SK-N-SH (cell line): ENCODE measurements at regions not wholly inside any gene's neighbourhood (a gene's known extent, or its start where the extent isn't known, plus 50 kb on each side); places are given as distances from the start of the nearest gene placed in this dataset.

Source experiments
- CTCF ChIA-PET: fragments of 300-600, 350-600 bp; formaldehyde crosslinking; extraction: SDS; loops from one replicate; lab custom pipeline; 2021; lab: Yijun Ruan, JAX
- POLR2A ChIA-PET: fragments of 350-600 bp; sonication (Branson Sonifier 250); formaldehyde crosslinking; extraction: SDS; loops from one replicate; lab custom pipeline; 2020; ENCODE audit warnings: antibody characterized with exemption, inconsistent platforms; lab: Yijun Ruan, JAX
- DNase-seq: peaks from one replicate; pipeline ENCODE4 v3.0.0; 2012
- H2AFZ ChIP-seq: fragments of 200-600 bp; sonication (generic); 2 replicates; pipeline ENCODE4 v1.8.1; 2016; ENCODE audit warnings: antibody characterized with exemption, mild to moderate bottlenecking, low read depth
- H3F3A ChIP-seq: fragments of 200-600 bp; sonication (generic); replicated peaks from 2 replicates; pipeline ENCODE3; 2016; ENCODE audit warnings: antibody characterized with exemption, mild to moderate bottlenecking; ENCODE audit not compliant: insufficient read depth
- H3K27ac ChIP-seq, 2 experiments: fragments of 200-500 bp in 1 of 2; fragments of 200-600 bp in 1 of 2; sonication (Bioruptor generic) in 1 of 2; sonication (generic), shearing (Covaris generic) in 1 of 2; 2 replicates each; pipeline versions ENCODE4 v1.5.1 to v1.6.1; 2014 to 2016; ENCODE audit warnings: low read depth in 2 of 2, inconsistent platforms in 1 of 2, low read length in 1 of 2, mild to moderate bottlenecking in 1 of 2, mixed read lengths in 1 of 2
- H3K27me3 ChIP-seq: fragments of 200-600 bp; sonication (generic), shearing (Covaris generic); 2 replicates; pipeline ENCODE4 v1.6.1; 2016; ENCODE audit warnings: mixed run types; ENCODE audit not compliant: insufficient read depth
- H3K36me3 ChIP-seq, 2 experiments: fragments of 200-500 bp in 1 of 2; fragments of 200-600 bp in 1 of 2; sonication (Bioruptor generic) in 1 of 2; sonication (generic) in 1 of 2; replicated peaks in 1 of 2; 2 replicates each; pipeline versions ENCODE3 to v1.5.1; 2014 to 2016; ENCODE audit warnings: low read length in 1 of 2, mild to moderate bottlenecking in 1 of 2; ENCODE audit not compliant: insufficient read depth in 2 of 2, control insufficient read depth in 1 of 2
- H3K4me1 ChIP-seq, 2 experiments: fragments of 200-500 bp in 1 of 2; fragments of 200-600 bp in 1 of 2; sonication (Bioruptor generic) in 1 of 2; sonication (generic), shearing (Covaris generic) in 1 of 2; 2 replicates each; pipeline versions ENCODE4 v1.5.1 to v1.6.1; 2014 to 2016; ENCODE audit warnings: low read depth in 1 of 2, low read length in 1 of 2, mixed run types in 1 of 2; ENCODE audit not compliant: insufficient read depth in 2 of 2, control insufficient read depth in 1 of 2
- H3K4me2 ChIP-seq: fragments of 200-600 bp; sonication (generic), shearing (Covaris generic); 2 replicates; pipeline ENCODE4 v1.6.1; 2017; ENCODE audit warnings: mixed run types
- H3K4me3 ChIP-seq, 2 experiments: fragments of 200-500 bp in 1 of 2; fragments of 200-600 bp in 1 of 2; sonication (Bioruptor generic) in 1 of 2; sonication (generic), shearing (Covaris generic) in 1 of 2; 2 replicates each; pipeline versions ENCODE4 v1.5.1 to v1.8.1; 2014 to 2016; ENCODE audit warnings: low read depth in 2 of 2, inconsistent platforms in 1 of 2, low read length in 1 of 2, mild to moderate bottlenecking in 1 of 2, mixed read lengths in 1 of 2, moderate library complexity in 1 of 2
- H3K79me2 ChIP-seq: fragments of 200-600 bp; sonication (generic); 2 replicates; pipeline ENCODE4 v1.8.1; 2017; ENCODE audit warnings: mild to moderate bottlenecking; ENCODE audit not compliant: insufficient read depth
- H3K9ac ChIP-seq: fragments of 200-600 bp; sonication (generic); 2 replicates; pipeline ENCODE4 v1.6.1; 2017; ENCODE audit warnings: mixed run types
- H3K9me2 ChIP-seq: fragments of 200-600 bp; sonication (generic); 2 replicates; pipeline ENCODE4 v1.6.1; 2017; ENCODE audit warnings: mixed run types
- H3K9me3 ChIP-seq: fragments of 200-600 bp; sonication (generic); 2 replicates; pipeline ENCODE4 v1.6.1; 2017; ENCODE audit warnings: mixed run types, mild to moderate bottlenecking, moderate library complexity
- H4K20me1 ChIP-seq: fragments of 200-600 bp; sonication (generic); 2 replicates; pipeline ENCODE4 v1.6.1; 2017; ENCODE audit warnings: mild to moderate bottlenecking, mixed run types; ENCODE audit not compliant: insufficient read depth
- FOXM1 ChIP-seq: IDR thresholded peaks from 2 replicates; pipeline ENCODE4 v1.4.0; 2012; ENCODE audit warnings: low read depth, mild to moderate bottlenecking
- GATA2 ChIP-seq: sonication (generic); formaldehyde crosslinking; IDR thresholded peaks from 2 replicates; pipeline ENCODE4 v1.5.0; 2020; ENCODE audit warnings: mild to moderate bottlenecking, missing genetic modification reagents
- MEF2A ChIP-seq: IDR thresholded peaks from 2 replicates; pipeline ENCODE4 v1.4.0; 2012; ENCODE audit warnings: low read depth, borderline replicate concordance
- MXI1 ChIP-seq: IDR thresholded peaks from 2 replicates; pipeline ENCODE4 v1.6.1; 2012; ENCODE audit warnings: mild to moderate bottlenecking, low read depth, low read length, improper control_type of control experiment
- NFIC ChIP-seq: IDR thresholded peaks from 2 replicates; pipeline ENCODE4 v1.4.0; 2012; ENCODE audit warnings: borderline replicate concordance
- NRF1 ChIP-seq: IDR thresholded peaks from 2 replicates; pipeline ENCODE4 v1.6.1; 2012; ENCODE audit warnings: low read depth, mild to moderate bottlenecking, low read length
- POLR2AphosphoS5 ChIP-seq: IDR thresholded peaks from 2 replicates; pipeline ENCODE4 v1.6.1; 2012; ENCODE audit warnings: low read depth, low read length
- RCOR1 ChIP-seq: fragments of 150-350 bp; IDR thresholded peaks from 2 replicates; pipeline ENCODE4 v1.6.1; 2017; ENCODE audit warnings: antibody characterized with exemption, low read length
- SMC3 ChIP-seq: IDR thresholded peaks from 2 replicates; pipeline ENCODE4 v1.6.1; 2012; ENCODE audit warnings: low read depth, low read length, improper control_type of control experiment
- TAF1 ChIP-seq: IDR thresholded peaks from 2 replicates; pipeline ENCODE4 v1.6.1; 2012; ENCODE audit warnings: low read depth, mild to moderate bottlenecking, low read length, moderate library complexity, borderline replicate concordance
- TEAD4 ChIP-seq: IDR thresholded peaks from 2 replicates; pipeline ENCODE4 v1.4.0; 2012; ENCODE audit warnings: mild to moderate bottlenecking, borderline replicate concordance; ENCODE audit not compliant: insufficient read depth
- WGBS: methylation state at CpG from one replicate; pipeline ENCODE4 v1.1.6; 2017; ENCODE audit warnings: low lambda C conversion rate; 5-methylcytosine and 5-hydroxymethylcytosine counted together
- TF ChIP-seq, protein P1 (sequence below): IDR thresholded peaks from 2 replicates; pipeline ENCODE4 v1.4.0; 2012; ENCODE audit warnings: low read depth, borderline replicate concordance
- TF ChIP-seq, protein P2 (sequence below): IDR thresholded peaks from 2 replicates; pipeline ENCODE4 v1.6.1; 2012; ENCODE audit warnings: mild to moderate bottlenecking, low read depth, low read length, moderate library complexity
- TF ChIP-seq, protein P3 (sequence below): fragments of 150-350 bp; IDR thresholded peaks from 2 replicates; pipeline ENCODE4 v1.6.1; 2017; ENCODE audit warnings: antibody characterized with exemption, low read length, low read depth, borderline replicate concordance
- TF ChIP-seq, protein P4 (sequence below): IDR thresholded peaks from 2 replicates; pipeline ENCODE4 v1.4.0; 2012; ENCODE audit warnings: low read depth
- TF ChIP-seq, protein P5 (sequence below): fragments of 200-600 bp; sonication (generic); IDR thresholded peaks from 2 replicates; pipeline ENCODE4 v1.6.1; 2017; ENCODE audit warnings: antibody characterized with exemption, mild to moderate bottlenecking, moderate library complexity

DNA sequence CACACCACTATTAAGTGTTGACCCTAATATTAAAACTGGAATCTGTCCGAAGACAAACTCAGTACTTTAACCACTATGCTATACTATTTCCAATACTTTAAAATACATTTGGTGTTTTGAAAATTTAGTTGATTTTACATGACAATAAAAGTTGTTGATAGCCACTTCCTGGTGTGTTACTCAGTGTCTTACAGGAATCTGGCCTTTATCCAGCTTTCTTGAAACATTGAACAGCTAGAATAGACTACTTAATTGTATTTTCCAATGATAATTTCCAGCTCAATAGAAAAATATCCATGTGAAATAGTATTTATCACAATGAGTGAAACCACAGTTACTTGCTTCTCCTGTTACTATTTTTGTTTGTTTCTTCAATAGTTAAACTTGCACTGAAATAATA is 369.6 kb upstream of the ADGRL4 start:
- Histone ChIP-seq H3K9me3 (no peaks in the 10 kb centered on the region), H3K9ac (no peak overlapping the region)
- POLR2A ChIA-PET, result no interaction called here

More for the DNA sequence above, 369.6 kb upstream of the ADGRL4 start:
- Histone ChIP-seq H3K4me3 (no peak overlapping the region), H2AFZ (no peak overlapping the region), H4K20me1 (no peaks in the 10 kb centered on the region), H3K27me3 (no peaks in the 10 kb centered on the region), H3K36me3 (no peaks in the 10 kb centered on the region), H3K79me2 (no peaks in the 10 kb centered on the region), H3K4me2 (no peak overlapping the region), H3K27ac (no peak overlapping the region), H3K4me1 (peaks cover 0 to 11% of the 10 kb centered on the region in 2 experiments; a peak in 1 of 4 replicates), H3F3A (no peaks in the 10 kb centered on the region), H3K9me2 (no peaks in the 10 kb centered on the region)
- WGBS, result 90% methylated on average over 1 of the region's 1 CpG
- CTCF ChIA-PET, result no interaction called here
- DNase-seq, result no peak
- TF ChIP-seq GATA2 (no peak), FOXM1 (no peak), POLR2AphosphoS5 (no peak), NFIC (no peak), TEAD4 (no peak), NRF1 (no peak), MEF2A (no peak), MXI1 (no peak), SMC3 (no peak), TAF1 (no peak), RCOR1 (no peak)
- TF ChIP-seq, protein P1, sequence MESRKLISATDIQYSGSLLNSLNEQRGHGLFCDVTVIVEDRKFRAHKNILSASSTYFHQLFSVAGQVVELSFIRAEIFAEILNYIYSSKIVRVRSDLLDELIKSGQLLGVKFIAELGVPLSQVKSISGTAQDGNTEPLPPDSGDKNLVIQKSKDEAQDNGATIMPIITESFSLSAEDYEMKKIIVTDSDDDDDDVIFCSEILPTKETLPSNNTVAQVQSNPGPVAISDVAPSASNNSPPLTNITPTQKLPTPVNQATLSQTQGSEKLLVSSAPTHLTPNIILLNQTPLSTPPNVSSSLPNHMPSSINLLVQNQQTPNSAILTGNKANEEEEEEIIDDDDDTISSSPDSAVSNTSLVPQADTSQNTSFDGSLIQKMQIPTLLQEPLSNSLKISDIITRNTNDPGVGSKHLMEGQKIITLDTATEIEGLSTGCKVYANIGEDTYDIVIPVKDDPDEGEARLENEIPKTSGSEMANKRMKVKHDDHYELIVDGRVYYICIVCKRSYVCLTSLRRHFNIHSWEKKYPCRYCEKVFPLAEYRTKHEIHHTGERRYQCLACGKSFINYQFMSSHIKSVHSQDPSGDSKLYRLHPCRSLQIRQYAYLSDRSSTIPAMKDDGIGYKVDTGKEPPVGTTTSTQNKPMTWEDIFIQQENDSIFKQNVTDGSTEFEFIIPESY, result no peak
- TF ChIP-seq, protein P2, sequence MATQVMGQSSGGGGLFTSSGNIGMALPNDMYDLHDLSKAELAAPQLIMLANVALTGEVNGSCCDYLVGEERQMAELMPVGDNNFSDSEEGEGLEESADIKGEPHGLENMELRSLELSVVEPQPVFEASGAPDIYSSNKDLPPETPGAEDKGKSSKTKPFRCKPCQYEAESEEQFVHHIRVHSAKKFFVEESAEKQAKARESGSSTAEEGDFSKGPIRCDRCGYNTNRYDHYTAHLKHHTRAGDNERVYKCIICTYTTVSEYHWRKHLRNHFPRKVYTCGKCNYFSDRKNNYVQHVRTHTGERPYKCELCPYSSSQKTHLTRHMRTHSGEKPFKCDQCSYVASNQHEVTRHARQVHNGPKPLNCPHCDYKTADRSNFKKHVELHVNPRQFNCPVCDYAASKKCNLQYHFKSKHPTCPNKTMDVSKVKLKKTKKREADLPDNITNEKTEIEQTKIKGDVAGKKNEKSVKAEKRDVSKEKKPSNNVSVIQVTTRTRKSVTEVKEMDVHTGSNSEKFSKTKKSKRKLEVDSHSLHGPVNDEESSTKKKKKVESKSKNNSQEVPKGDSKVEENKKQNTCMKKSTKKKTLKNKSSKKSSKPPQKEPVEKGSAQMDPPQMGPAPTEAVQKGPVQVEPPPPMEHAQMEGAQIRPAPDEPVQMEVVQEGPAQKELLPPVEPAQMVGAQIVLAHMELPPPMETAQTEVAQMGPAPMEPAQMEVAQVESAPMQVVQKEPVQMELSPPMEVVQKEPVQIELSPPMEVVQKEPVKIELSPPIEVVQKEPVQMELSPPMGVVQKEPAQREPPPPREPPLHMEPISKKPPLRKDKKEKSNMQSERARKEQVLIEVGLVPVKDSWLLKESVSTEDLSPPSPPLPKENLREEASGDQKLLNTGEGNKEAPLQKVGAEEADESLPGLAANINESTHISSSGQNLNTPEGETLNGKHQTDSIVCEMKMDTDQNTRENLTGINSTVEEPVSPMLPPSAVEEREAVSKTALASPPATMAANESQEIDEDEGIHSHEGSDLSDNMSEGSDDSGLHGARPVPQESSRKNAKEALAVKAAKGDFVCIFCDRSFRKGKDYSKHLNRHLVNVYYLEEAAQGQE, result no peak
- TF ChIP-seq, protein P3, sequence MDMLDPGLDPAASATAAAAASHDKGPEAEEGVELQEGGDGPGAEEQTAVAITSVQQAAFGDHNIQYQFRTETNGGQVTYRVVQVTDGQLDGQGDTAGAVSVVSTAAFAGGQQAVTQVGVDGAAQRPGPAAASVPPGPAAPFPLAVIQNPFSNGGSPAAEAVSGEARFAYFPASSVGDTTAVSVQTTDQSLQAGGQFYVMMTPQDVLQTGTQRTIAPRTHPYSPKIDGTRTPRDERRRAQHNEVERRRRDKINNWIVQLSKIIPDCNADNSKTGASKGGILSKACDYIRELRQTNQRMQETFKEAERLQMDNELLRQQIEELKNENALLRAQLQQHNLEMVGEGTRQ, result no peak
- TF ChIP-seq, protein P4, sequence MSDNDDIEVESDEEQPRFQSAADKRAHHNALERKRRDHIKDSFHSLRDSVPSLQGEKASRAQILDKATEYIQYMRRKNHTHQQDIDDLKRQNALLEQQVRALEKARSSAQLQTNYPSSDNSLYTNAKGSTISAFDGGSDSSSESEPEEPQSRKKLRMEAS, result no peak
- TF ChIP-seq, protein P5, sequence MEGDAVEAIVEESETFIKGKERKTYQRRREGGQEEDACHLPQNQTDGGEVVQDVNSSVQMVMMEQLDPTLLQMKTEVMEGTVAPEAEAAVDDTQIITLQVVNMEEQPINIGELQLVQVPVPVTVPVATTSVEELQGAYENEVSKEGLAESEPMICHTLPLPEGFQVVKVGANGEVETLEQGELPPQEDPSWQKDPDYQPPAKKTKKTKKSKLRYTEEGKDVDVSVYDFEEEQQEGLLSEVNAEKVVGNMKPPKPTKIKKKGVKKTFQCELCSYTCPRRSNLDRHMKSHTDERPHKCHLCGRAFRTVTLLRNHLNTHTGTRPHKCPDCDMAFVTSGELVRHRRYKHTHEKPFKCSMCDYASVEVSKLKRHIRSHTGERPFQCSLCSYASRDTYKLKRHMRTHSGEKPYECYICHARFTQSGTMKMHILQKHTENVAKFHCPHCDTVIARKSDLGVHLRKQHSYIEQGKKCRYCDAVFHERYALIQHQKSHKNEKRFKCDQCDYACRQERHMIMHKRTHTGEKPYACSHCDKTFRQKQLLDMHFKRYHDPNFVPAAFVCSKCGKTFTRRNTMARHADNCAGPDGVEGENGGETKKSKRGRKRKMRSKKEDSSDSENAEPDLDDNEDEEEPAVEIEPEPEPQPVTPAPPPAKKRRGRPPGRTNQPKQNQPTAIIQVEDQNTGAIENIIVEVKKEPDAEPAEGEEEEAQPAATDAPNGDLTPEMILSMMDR, result no peak
